IMR-90 (cell line): ENCODE measurements at regions not wholly inside any gene's neighbourhood (a gene's known extent, or its start where the extent isn't known, plus 50 kb on each side); places are given as distances from the start of the nearest gene placed in this dataset.

Experiments used
- ATAC-seq: fragments of 200-7000 bp; cut with Tn5 transposase; 2 replicates; pipeline ENCODE4 v1.9.1; 2020; ENCODE audit warnings: low read depth, mild to moderate bottlenecking, moderate library complexity
- BruUV-seq: library from RNA; stranded (reverse); fragments of 400-500 nt; replicated peaks from 2 replicates; lab custom pipeline; 2021; lab: Mats Ljungman, UMichigan
- CTCF ChIA-PET: fragments of 300-600 bp; formaldehyde crosslinking; extraction: SDS; loops from one replicate; lab custom pipeline; 2021; ENCODE audit warnings: antibody characterized with exemption; lab: Yijun Ruan, JAX
- POLR2A ChIA-PET: fragments of 300-600 bp; sonication (Branson Sonifier 250); formaldehyde crosslinking; loops from one replicate; lab custom pipeline; 2022; ENCODE audit warnings: antibody characterized with exemption; ENCODE audit not compliant: unreplicated experiment; lab: Charles Lee
- DNase-seq: peaks from one replicate; pipeline ENCODE4 v3.0.0; 2013
- H2AFZ ChIP-seq: replicated peaks from 2 replicates; pipeline ENCODE3; 2013; ENCODE audit warnings: low read length, mild to moderate bottlenecking; ENCODE audit not compliant: poor library complexity
- H2AK5ac ChIP-seq: 2 replicates; pipeline ENCODE4 v1.6.1; 2013; ENCODE audit warnings: low read depth, low read length, inconsistent platforms
- H2AK9ac ChIP-seq: replicated peaks from 2 replicates; pipeline ENCODE3; 2013; ENCODE audit warnings: mild to moderate bottlenecking, low read depth, low read length, moderate library complexity; ENCODE audit not compliant: poor library complexity
- H2BK120ac ChIP-seq: 2 replicates; pipeline ENCODE4 v1.6.1; 2013; ENCODE audit warnings: low read depth, low read length, inconsistent platforms
- H2BK15ac ChIP-seq: 3 replicates; pipeline ENCODE4 v1.6.1; 2013; ENCODE audit warnings: low read depth, low read length, inconsistent platforms
- H2BK20ac ChIP-seq: 2 replicates; pipeline ENCODE4 v1.6.1; 2013; ENCODE audit warnings: low read depth, mild to moderate bottlenecking, inconsistent platforms, low read length, moderate library complexity
- H2BK5ac ChIP-seq: 2 replicates; pipeline ENCODE4 v1.6.1; 2013; ENCODE audit warnings: mild to moderate bottlenecking, low read depth, low read length, inconsistent platforms; ENCODE audit not compliant: poor library complexity, severe bottlenecking
- H3K14ac ChIP-seq: replicated peaks from 2 replicates; pipeline ENCODE4 v1.6.1; 2013; ENCODE audit warnings: low read depth, low read length, inconsistent platforms
- H3K18ac ChIP-seq: 2 replicates; pipeline ENCODE4 v1.6.1; 2013; ENCODE audit warnings: low read depth, low read length, control low read depth
- H3K23ac ChIP-seq: 2 replicates; pipeline ENCODE4 v1.6.1; 2013; ENCODE audit warnings: low read depth, low read length, inconsistent platforms
- H3K27ac ChIP-seq: 2 replicates; pipeline ENCODE4 v1.5.1; 2013; ENCODE audit warnings: mild to moderate bottlenecking, control low read depth, low read length; ENCODE audit not compliant: insufficient read depth
- H3K27me3 ChIP-seq: 2 replicates; pipeline ENCODE4 v1.6.1; 2013; ENCODE audit warnings: low read length; ENCODE audit not compliant: control insufficient read depth, insufficient read depth
- H3K36me3 ChIP-seq: 2 replicates; pipeline ENCODE4 v1.6.1; 2013; ENCODE audit warnings: low read length, mixed read lengths; ENCODE audit not compliant: control insufficient read depth, insufficient read depth
- H3K4ac ChIP-seq: 2 replicates; pipeline ENCODE4 v1.6.1; 2013; ENCODE audit warnings: low read depth, low read length, inconsistent platforms
- H3K4me1 ChIP-seq: 2 replicates; pipeline ENCODE4 v1.6.1; 2013; ENCODE audit warnings: low read length, mixed read lengths; ENCODE audit not compliant: control insufficient read depth, insufficient read depth
- H3K4me2 ChIP-seq: 2 replicates; pipeline ENCODE4 v1.6.1; 2013; ENCODE audit warnings: low read depth, mild to moderate bottlenecking, control low read depth, low read length, moderate library complexity
- H3K4me3 ChIP-seq: 2 replicates; pipeline ENCODE4 v1.5.1; 2013; ENCODE audit warnings: low read depth, mild to moderate bottlenecking, control low read depth, low read length, moderate library complexity; ENCODE audit not compliant: insufficient read depth
- H3K56ac ChIP-seq: 2 replicates; pipeline ENCODE4 v1.6.1; 2013; ENCODE audit warnings: low read length, inconsistent platforms; ENCODE audit not compliant: insufficient read depth; ENCODE audit errors: extremely low read depth
- H3K79me1 ChIP-seq, 2 experiments: 2 replicates each; pipeline ENCODE4 v1.6.1; 2013; ENCODE audit warnings: low read length in 2 of 2, inconsistent platforms in 1 of 2, low read depth in 1 of 2
- H3K9ac ChIP-seq: 2 replicates; pipeline ENCODE4 v1.6.1; 2013; ENCODE audit warnings: low read depth, low read length, control low read depth
- H3K9me1 ChIP-seq: 2 replicates; pipeline ENCODE4 v1.6.1; 2013; ENCODE audit warnings: low read length, inconsistent platforms; ENCODE audit not compliant: insufficient read depth
- H3K9me3 ChIP-seq: 2 replicates; pipeline ENCODE4 v1.6.1; 2013; ENCODE audit warnings: low read length; ENCODE audit not compliant: control insufficient read depth, insufficient read depth
- H4K20me1 ChIP-seq: 2 replicates; pipeline ENCODE4 v1.6.1; 2013; ENCODE audit warnings: low read length, inconsistent platforms; ENCODE audit not compliant: insufficient read depth
- H4K5ac ChIP-seq: 2 replicates; pipeline ENCODE4 v1.6.1; 2013; ENCODE audit warnings: mild to moderate bottlenecking, low read depth, low read length, control low read depth
- H4K8ac ChIP-seq, 2 experiments: 2 replicates each; pipeline ENCODE4 v1.6.1; 2013; ENCODE audit warnings: low read depth in 2 of 2, low read length in 2 of 2, control low read depth in 1 of 2, inconsistent platforms in 1 of 2
- H4K91ac ChIP-seq: 2 replicates; pipeline ENCODE4 v1.6.1; 2013; ENCODE audit warnings: low read depth, low read length, inconsistent platforms; ENCODE audit not compliant: insufficient read depth
- BHLHE40 ChIP-seq: fragments of 150-350 bp; IDR thresholded peaks from 2 replicates; pipeline ENCODE4 v1.6.1; 2016; ENCODE audit warnings: mild to moderate bottlenecking, low read depth, low read length
- CEBPB ChIP-seq: IDR thresholded peaks from 2 replicates; pipeline ENCODE4 v1.6.1; 2012; ENCODE audit warnings: low read depth, low read length, improper control_type of control experiment
- CHD1 ChIP-seq: IDR thresholded peaks from 2 replicates; pipeline ENCODE4 v1.6.1; 2012; ENCODE audit warnings: low read depth, low read length, improper control_type of control experiment
- CTCF ChIP-seq: conservative IDR thresholded peaks from 2 replicates; pipeline ENCODE4 v1.5.1; 2012; ENCODE audit warnings: mild to moderate bottlenecking, low read depth, low read length, improper control_type of control experiment
- FOS ChIP-seq: fragments of 150-350 bp; IDR thresholded peaks from 2 replicates; pipeline ENCODE4 v1.6.1; 2016; ENCODE audit warnings: low read depth, low read length
- MAFK ChIP-seq: IDR thresholded peaks from 2 replicates; pipeline ENCODE4 v1.6.1; 2012; ENCODE audit warnings: low read depth, low read length, improper control_type of control experiment
- MAZ ChIP-seq: IDR thresholded peaks from 2 replicates; pipeline ENCODE4 v1.6.1; 2012; ENCODE audit warnings: low read depth, mild to moderate bottlenecking, low read length, improper control_type of control experiment, moderate library complexity, borderline replicate concordance
- MXI1 ChIP-seq: IDR thresholded peaks from 2 replicates; pipeline ENCODE4 v1.6.1; 2012; ENCODE audit warnings: low read depth, mild to moderate bottlenecking, low read length, moderate library complexity, borderline replicate concordance
- NFE2L2 ChIP-seq: fragments of 150-350 bp; IDR thresholded peaks from 2 replicates; pipeline ENCODE4 v1.6.1; 2016; ENCODE audit warnings: low read depth, mild to moderate bottlenecking, low read length
- POLR2A ChIP-seq: IDR thresholded peaks from 2 replicates; pipeline ENCODE4 v1.6.1; 2012; ENCODE audit warnings: mild to moderate bottlenecking, low read depth, low read length
- RAD21 ChIP-seq: IDR thresholded peaks from 2 replicates; pipeline ENCODE4 v1.6.1; 2012; ENCODE audit warnings: low read length, improper control_type of control experiment
- RCOR1 ChIP-seq: IDR thresholded peaks from 2 replicates; pipeline ENCODE4 v1.6.1; 2012; ENCODE audit warnings: mild to moderate bottlenecking, low read length, improper control_type of control experiment; ENCODE audit not compliant: insufficient replicate concordance
- RFX5 ChIP-seq: IDR thresholded peaks from 2 replicates; pipeline ENCODE4 v1.8.0; 2012; ENCODE audit warnings: low read depth, mild to moderate bottlenecking, low read length, moderate library complexity
- SMC3 ChIP-seq: fragments of 150-350 bp; IDR thresholded peaks from 2 replicates; pipeline ENCODE4 v1.6.1; 2016; ENCODE audit warnings: low read depth, mild to moderate bottlenecking, antibody characterized with exemption, low read length, moderate library complexity
- WGBS, 2 experiments: methylation state at CpG; one replicate each; pipeline versions ENCODE4 v1.1.5 to v1.1.7; 2013; ENCODE audit warnings: missing lambda C conversion rate in 2 of 2; ENCODE audit not compliant: insufficient read length in 1 of 2; ENCODE audit errors: extremely low coverage in 2 of 2; 5-methylcytosine and 5-hydroxymethylcytosine counted together
- dilution Hi-C: fragments of 300-500 bp; cut with HindIII; formaldehyde crosslinking; loops from one replicate; pipeline ENCODE4 v1.14.3; 2018; ENCODE audit warnings: low sequenced_read_pairs; ENCODE audit not compliant: unreplicated experiment
- in situ Hi-C: fragments of 300-500 bp; cut with MboI; formaldehyde crosslinking; loops from 3 replicates; pipeline ENCODE4 v1.14.3; 2019; ENCODE audit warnings: low sequenced_read_pairs, inconsistent platforms, mixed read lengths
- intact Hi-C: fragments of 100-400 bp; cut with micrococcal nuclease; formaldehyde crosslinking; loops from 2 replicates; pipeline ENCODE4 v1.10.0; 2022
- TF ChIP-seq, protein P1 (sequence below): fragments of 150-350 bp; IDR thresholded peaks from 2 replicates; pipeline ENCODE4 v1.6.1; 2017; ENCODE audit warnings: mild to moderate bottlenecking, antibody characterized with exemption, low read length, low read depth
- TF ChIP-seq, protein P2 (sequence below): fragments of 150-350 bp; IDR thresholded peaks from 2 replicates; pipeline ENCODE4 v1.6.1; 2016; ENCODE audit warnings: low read depth, mild to moderate bottlenecking, low read length, moderate library complexity, borderline replicate concordance

GRCh38 chr1:57512386-57512785 lies 88.5 kb upstream of the DAB1 start:
- no peak overlapping the region for H2BK5ac ChIP-seq
- in situ Hi-C loops (no loop called here), dilution Hi-C loops (no loop called here), intact Hi-C loops (no loop called here)
- H3K14ac ChIP-seq = no peak overlapping the region
- no peak overlapping the region for H2AFZ ChIP-seq
- no peak overlapping the region for H2BK15ac ChIP-seq
- H3K18ac ChIP-seq = no peak overlapping the region
- H3K36me3 ChIP-seq = no peaks in the 10 kb centered on the region
- H2AK9ac ChIP-seq = no peak overlapping the region
- no peak overlapping the region for H3K9ac ChIP-seq
- H3K56ac ChIP-seq = no peak overlapping the region
- ChIA-PET CTCF (interaction anchor here (0.6 kb wide), 1 partner anchor 146 kb away, joined by 3 read pairs; no protein-coding TSS in a partner anchor), POLR2A (no interaction called here)
- H3K9me1 ChIP-seq = no peaks in the 10 kb centered on the region
- no CpG with 5 or more reads among the region's 1 CpG for WGBS, 2 experiments
- no peaks in the 10 kb centered on the region for H3K4me1 ChIP-seq
- H3K4me2 ChIP-seq = no peak overlapping the region
- no peak overlapping the region for H4K8ac ChIP-seq
- no peak overlapping the region for H2AK5ac ChIP-seq
- H2BK20ac ChIP-seq = no peak overlapping the region
- DNase-seq = no peak
- no peak overlapping the region for H3K4me3 ChIP-seq
- no peak for ATAC-seq
- no peaks in the 10 kb centered on the region for H4K20me1 ChIP-seq
- H3K23ac ChIP-seq = no peak overlapping the region
- no peaks in the 10 kb centered on the region for H3K27me3 ChIP-seq
- H3K4ac ChIP-seq = no peak overlapping the region
- no peak overlapping the region for H2BK120ac ChIP-seq
- H3K79me1 ChIP-seq = no peaks in the 10 kb centered on the region
- H3K27ac ChIP-seq = no peak overlapping the region
- no TSS peak for BruUV-seq
- no peaks in the 10 kb centered on the region for H3K9me3 ChIP-seq
- no peak overlapping the region for H4K5ac ChIP-seq
- TF ChIP-seq CEBPB (no peak), MAZ (no peak), FOS (no peak), SMC3 (no peak), BHLHE40 (no peak), CTCF (no peak), POLR2A (no peak), MXI1 (no peak), MAFK (no peak), RAD21 (no peak), RFX5 (no peak), CHD1 (no peak), RCOR1 (no peak), NFE2L2 (no peak)
- TF ChIP-seq, protein P1, sequence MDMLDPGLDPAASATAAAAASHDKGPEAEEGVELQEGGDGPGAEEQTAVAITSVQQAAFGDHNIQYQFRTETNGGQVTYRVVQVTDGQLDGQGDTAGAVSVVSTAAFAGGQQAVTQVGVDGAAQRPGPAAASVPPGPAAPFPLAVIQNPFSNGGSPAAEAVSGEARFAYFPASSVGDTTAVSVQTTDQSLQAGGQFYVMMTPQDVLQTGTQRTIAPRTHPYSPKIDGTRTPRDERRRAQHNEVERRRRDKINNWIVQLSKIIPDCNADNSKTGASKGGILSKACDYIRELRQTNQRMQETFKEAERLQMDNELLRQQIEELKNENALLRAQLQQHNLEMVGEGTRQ = no peak
- TF ChIP-seq, protein P2, sequence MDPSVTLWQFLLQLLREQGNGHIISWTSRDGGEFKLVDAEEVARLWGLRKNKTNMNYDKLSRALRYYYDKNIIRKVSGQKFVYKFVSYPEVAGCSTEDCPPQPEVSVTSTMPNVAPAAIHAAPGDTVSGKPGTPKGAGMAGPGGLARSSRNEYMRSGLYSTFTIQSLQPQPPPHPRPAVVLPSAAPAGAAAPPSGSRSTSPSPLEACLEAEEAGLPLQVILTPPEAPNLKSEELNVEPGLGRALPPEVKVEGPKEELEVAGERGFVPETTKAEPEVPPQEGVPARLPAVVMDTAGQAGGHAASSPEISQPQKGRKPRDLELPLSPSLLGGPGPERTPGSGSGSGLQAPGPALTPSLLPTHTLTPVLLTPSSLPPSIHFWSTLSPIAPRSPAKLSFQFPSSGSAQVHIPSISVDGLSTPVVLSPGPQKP = no peak
- no peak overlapping the region for H4K91ac ChIP-seq
